Esophagus squamous epithelium (tissue), 4 donors: ENCODE measurements at regions not wholly inside any gene's neighbourhood (a gene's known extent, or its start where the extent isn't known, plus 50 kb on each side); places are given as distances from the start of the nearest gene placed in this dataset.

Experiments
- CTCF ChIP-seq, 6 experiments: fragments of 450-650 bp in 4 of 6; fragments of 200-600 bp in 2 of 6; sonication (generic) in 2 of 6; IDR thresholded peaks; one replicate each; pipeline ENCODE4 v1.5.1; 2016 to 2019; ENCODE audit warnings: antibody characterized with exemption in 6 of 6, mild to moderate bottlenecking in 4 of 6, moderate library complexity in 4 of 6
- POLR2A ChIP-seq, 4 donors: fragments of 450-650 bp; IDR thresholded peaks; one replicate each; pipeline ENCODE4 v1.6.1; 2017; ENCODE audit warnings: antibody characterized with exemption in 4 of 4, mild to moderate bottlenecking in 4 of 4, moderate library complexity in 3 of 4

DNA sequence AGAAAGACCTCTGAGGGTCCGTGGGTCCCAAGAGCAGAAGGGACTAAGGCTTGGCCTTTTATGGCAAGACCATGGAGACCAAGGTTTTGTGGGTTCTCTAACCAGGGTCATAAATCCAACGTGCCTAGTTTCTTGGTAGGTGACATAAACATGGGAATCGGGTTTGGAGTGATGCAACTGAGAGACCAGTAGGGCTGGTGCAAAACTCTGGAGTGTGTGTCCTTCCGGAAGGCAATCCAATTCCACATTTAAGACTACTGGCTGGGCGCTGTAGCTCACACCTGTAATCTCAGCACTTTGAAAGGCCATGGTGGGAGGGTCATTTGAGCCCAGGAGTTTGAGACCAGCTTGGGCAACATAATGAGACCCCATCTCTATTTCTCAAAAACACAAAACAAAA lies 116.5 kb upstream of the ARG1 start:
- TF ChIP-seq POLR2A (IDR thresholded peaks at IDR 0.05) = no peak
- TF ChIP-seq CTCF (IDR thresholded peaks at IDR 0.05) = no peak
